ENCODE measurements at regions not wholly inside any gene's neighbourhood (a gene's known extent, or its start where the extent isn't known, plus 50 kb on each side); places are given as distances from the start of the nearest gene placed in this dataset.

DNA sequence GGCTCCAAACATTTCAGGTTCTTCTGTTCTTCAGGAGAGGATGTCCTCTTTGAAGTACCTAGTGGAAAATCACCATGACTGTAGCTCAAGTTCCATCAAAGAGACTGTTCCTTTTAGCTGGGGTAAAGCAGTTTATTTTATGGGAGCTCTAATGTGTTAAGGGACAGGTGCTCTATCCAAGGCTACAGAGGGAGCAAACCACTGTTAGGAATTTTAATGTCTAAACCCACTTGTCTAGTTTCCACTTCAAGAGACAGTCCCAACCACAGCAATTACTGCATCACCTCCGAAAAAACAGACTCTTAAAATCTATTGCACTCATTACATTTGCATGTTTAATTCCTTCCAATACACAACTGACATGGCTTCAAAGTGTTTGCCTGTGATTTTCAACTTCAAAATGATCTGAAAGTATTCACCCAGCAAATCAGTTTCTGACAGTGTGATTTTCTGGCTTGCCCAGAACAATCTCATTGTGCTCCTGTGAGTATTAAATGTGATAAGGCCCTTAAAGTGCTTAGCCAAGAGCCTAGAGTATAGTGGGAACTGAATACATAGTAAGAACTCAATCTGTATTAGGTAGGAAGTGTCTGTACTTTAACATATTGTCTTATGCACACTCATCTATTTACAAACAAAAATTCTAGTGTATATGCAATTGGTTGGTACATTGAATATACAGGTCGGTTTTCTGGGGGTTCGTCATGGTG is 266.5 kb upstream of the CCDC54 start (continued):
- TF ChIP-seq, protein P1, sequence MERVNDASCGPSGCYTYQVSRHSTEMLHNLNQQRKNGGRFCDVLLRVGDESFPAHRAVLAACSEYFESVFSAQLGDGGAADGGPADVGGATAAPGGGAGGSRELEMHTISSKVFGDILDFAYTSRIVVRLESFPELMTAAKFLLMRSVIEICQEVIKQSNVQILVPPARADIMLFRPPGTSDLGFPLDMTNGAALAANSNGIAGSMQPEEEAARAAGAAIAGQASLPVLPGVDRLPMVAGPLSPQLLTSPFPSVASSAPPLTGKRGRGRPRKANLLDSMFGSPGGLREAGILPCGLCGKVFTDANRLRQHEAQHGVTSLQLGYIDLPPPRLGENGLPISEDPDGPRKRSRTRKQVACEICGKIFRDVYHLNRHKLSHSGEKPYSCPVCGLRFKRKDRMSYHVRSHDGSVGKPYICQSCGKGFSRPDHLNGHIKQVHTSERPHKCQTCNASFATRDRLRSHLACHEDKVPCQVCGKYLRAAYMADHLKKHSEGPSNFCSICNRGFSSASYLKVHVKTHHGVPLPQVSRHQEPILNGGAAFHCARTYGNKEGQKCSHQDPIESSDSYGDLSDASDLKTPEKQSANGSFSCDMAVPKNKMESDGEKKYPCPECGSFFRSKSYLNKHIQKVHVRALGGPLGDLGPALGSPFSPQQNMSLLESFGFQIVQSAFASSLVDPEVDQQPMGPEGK (CRISPR knock-in tag; IDR thresholded peaks at IDR 0.05; ENCODE audit: borderline replicate concordance): no peak
- TF ChIP-seq ZNF565 (CRISPR knock-in tag; conservative IDR thresholded peaks at IDR 0.05; ENCODE audit: low read depth): no peak
- no peak for TF ChIP-seq ZC3H10 (CRISPR knock-in tag; IDR thresholded peaks at IDR 0.05)
- TF ChIP-seq PPARA (CRISPR knock-in tag; IDR thresholded peaks at IDR 0.05; ENCODE audit: borderline replicate concordance): no peak
- TF ChIP-seq CSDC2 (CRISPR knock-in tag; IDR thresholded peaks at IDR 0.05): no peak
- TF ChIP-seq ZFP30 (CRISPR knock-in tag; IDR thresholded peaks at IDR 0.05): no peak
- TF ChIP-seq ZNF70 (CRISPR knock-in tag; IDR thresholded peaks at IDR 0.05): no peak
- TF ChIP-seq ISL1 (CRISPR knock-in tag; IDR thresholded peaks at IDR 0.05): no peak

DNA sequence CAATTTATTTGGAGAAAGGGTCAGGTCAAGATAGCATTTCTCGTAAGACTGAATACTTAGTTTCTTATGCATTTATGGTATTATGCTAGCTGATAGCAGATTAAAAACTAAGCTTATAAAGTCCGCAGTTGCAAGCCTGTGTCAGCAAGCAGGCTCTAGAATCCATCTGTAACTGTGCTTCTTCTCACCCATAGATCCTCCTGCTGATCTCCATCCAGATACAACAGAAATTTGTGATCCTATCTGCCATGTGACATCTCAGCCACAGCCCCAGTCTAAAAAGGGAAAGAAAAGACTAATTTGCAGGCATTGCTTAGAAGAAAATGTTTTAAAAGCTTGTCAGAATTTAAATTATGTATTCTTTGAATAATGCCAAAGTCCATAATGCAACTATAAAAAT is 265.4 kb upstream of the CCDC54 start:
- no peak for TF ChIP-seq ZC3H10 (CRISPR knock-in tag; IDR thresholded peaks at IDR 0.05)
- TF ChIP-seq ARNTL (CRISPR knock-in tag; IDR thresholded peaks at IDR 0.05; ENCODE audit: borderline replicate concordance, low read depth): no peak
- TF ChIP-seq BACH2 (CRISPR knock-in tag; IDR thresholded peaks at IDR 0.05; ENCODE audit: borderline replicate concordance): no peak
- TF ChIP-seq, protein P2, sequence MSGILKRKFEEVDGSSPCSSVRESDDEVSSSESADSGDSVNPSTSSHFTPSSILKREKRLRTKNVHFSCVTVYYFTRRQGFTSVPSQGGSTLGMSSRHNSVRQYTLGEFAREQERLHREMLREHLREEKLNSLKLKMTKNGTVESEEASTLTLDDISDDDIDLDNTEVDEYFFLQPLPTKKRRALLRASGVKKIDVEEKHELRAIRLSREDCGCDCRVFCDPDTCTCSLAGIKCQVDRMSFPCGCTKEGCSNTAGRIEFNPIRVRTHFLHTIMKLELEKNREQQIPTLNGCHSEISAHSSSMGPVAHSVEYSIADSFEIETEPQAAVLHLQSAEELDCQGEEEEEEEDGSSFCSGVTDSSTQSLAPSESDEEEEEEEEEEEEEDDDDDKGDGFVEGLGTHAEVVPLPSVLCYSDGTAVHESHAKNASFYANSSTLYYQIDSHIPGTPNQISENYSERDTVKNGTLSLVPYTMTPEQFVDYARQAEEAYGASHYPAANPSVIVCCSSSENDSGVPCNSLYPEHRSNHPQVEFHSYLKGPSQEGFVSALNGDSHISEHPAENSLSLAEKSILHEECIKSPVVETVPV (CRISPR knock-in tag; IDR thresholded peaks at IDR 0.05): no peak
- TF ChIP-seq, protein P1 (CRISPR knock-in tag; IDR thresholded peaks at IDR 0.05; ENCODE audit: borderline replicate concordance): no peak
- TF ChIP-seq RARB (CRISPR knock-in tag; IDR thresholded peaks at IDR 0.05): no peak
- no peak for TF ChIP-seq PPARA (CRISPR knock-in tag; IDR thresholded peaks at IDR 0.05; ENCODE audit: borderline replicate concordance)
- no peak for TF ChIP-seq ZFP30 (CRISPR knock-in tag; IDR thresholded peaks at IDR 0.05)
- no peak for TF ChIP-seq ZNF565 (CRISPR knock-in tag; conservative IDR thresholded peaks at IDR 0.05; ENCODE audit: low read depth)
- TF ChIP-seq ZNF8 (CRISPR knock-in tag; IDR thresholded peaks at IDR 0.05): no peak
- TF ChIP-seq, protein P3, sequence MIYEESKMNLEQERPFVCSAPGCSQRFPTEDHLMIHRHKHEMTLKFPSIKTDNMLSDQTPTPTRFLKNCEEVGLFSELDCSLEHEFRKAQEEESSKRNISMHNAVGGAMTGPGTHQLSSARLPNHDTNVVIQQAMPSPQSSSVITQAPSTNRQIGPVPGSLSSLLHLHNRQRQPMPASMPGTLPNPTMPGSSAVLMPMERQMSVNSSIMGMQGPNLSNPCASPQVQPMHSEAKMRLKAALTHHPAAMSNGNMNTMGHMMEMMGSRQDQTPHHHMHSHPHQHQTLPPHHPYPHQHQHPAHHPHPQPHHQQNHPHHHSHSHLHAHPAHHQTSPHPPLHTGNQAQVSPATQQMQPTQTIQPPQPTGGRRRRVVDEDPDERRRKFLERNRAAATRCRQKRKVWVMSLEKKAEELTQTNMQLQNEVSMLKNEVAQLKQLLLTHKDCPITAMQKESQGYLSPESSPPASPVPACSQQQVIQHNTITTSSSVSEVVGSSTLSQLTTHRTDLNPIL (CRISPR knock-in tag; IDR thresholded peaks at IDR 0.05; ENCODE audit: low read depth): no peak
- ATAC-seq: no peak

DNA sequence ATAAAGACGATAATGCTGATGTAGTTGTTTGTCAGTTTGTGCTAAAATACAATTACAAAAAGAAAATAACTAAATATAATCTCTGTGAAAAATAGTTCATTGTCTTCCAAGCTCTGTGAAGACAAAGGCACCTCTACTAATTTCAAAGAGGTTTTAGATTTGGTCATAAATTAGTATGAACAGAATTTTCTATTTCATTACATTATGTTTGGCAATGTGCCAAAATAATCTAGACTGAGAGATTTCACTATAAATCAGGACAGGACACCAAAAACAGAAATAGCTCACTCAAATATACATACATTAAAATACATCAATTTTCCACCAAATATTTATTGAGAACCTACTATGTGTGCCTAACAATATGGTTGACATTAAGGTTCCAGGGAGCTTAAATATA is 264.9 kb upstream of the CCDC54 start:
- TF ChIP-seq ZC3H10 (CRISPR knock-in tag; IDR thresholded peaks at IDR 0.05) (no peak), BACH2 (CRISPR knock-in tag; IDR thresholded peaks at IDR 0.05; ENCODE audit: borderline replicate concordance) (no peak), ZNF565 (CRISPR knock-in tag; conservative IDR thresholded peaks at IDR 0.05; ENCODE audit: low read depth) (no peak), ISL1 (CRISPR knock-in tag; IDR thresholded peaks at IDR 0.05) (peak; percentile 59)
- ATAC-seq: no peak

DNA sequence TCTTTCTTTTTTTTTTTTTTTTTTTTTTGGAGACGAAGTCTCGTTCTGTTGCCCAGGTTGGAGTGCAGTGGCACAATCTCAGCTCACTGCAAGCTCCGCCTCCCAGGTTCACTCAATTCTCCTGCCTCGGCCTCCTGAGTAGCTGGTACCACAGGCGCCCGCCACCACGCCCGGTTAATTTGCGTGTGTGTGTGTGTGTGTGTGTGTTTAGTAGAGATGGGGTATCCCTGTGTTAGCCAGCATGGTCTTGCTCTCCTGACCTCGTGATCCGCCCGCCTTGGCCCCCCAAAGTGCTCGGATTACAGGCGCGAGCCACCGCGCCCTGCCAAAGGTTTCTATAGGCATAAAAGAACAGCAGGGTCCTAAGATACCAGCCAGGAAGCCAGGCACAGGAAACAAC is 261.0 kb upstream of the CCDC54 start:
- ATAC-seq: no peak
- TF ChIP-seq, protein P4, sequence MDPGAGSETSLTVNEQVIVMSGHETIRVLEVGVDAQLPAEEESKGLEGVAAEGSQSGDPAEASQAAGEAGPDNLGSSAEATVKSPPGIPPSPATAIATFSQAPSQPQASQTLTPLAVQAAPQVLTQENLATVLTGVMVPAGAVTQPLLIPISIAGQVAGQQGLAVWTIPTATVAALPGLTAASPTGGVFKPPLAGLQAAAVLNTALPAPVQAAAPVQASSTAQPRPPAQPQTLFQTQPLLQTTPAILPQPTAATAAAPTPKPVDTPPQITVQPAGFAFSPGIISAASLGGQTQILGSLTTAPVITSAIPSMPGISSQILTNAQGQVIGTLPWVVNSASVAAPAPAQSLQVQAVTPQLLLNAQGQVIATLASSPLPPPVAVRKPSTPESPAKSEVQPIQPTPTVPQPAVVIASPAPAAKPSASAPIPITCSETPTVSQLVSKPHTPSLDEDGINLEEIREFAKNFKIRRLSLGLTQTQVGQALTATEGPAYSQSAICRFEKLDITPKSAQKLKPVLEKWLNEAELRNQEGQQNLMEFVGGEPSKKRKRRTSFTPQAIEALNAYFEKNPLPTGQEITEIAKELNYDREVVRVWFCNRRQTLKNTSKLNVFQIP (CRISPR knock-in tag; IDR thresholded peaks at IDR 0.05; ENCODE audit: borderline replicate concordance, low read depth): no peak
- TF ChIP-seq ZNF70 (CRISPR knock-in tag; IDR thresholded peaks at IDR 0.05) (no peak), OSR1 (CRISPR knock-in tag; IDR thresholded peaks at IDR 0.05) (no peak), TCF4 (CRISPR knock-in tag; IDR thresholded peaks at IDR 0.05; ENCODE audit: borderline replicate concordance) (no peak), ZNF8 (CRISPR knock-in tag; IDR thresholded peaks at IDR 0.05) (no peak)
- TF ChIP-seq, protein P1 (CRISPR knock-in tag; IDR thresholded peaks at IDR 0.05; ENCODE audit: borderline replicate concordance): no peak

Measured in SK-N-SH treated with all-trans-retinoic acid at 6 μM for 48 hours (cell line).